Fibroblast of the aortic adventitia (primary cell): ENCODE measurements at regions not wholly inside any gene's neighbourhood (a gene's known extent, or its start where the extent isn't known, plus 50 kb on each side); places are given as distances from the start of the nearest gene placed in this dataset.
"Not testable (repeated sequence)": the region's sequence is repeated elsewhere in the genome, so short reads cannot be mapped to it uniquely, and the experiment has no call there.

Source experiments
- DNase-seq: peaks from one replicate; pipeline ENCODE4 v3.0.0-alpha.2; 2010; ENCODE audit warnings: low read depth
- H3K4me3 ChIP-seq: 2 replicates; pipeline ENCODE4 v1.5.1; 2011; ENCODE audit warnings: low read depth, mild to moderate bottlenecking, control low read depth, low read length, moderate library complexity
- CTCF ChIP-seq: IDR thresholded peaks from 2 replicates; pipeline ENCODE4 v1.5.1; 2011; ENCODE audit warnings: mild to moderate bottlenecking, low read length, control low read depth, inconsistent platforms; ENCODE audit not compliant: insufficient read depth

- no peak for TF ChIP-seq CTCF
- H3K4me3 ChIP-seq = no peak overlapping the region
- DNase-seq = no peak
These were observed 201.3 kb downstream of the AKAP7 start for GRCh38 chr6:131336596-131336995.

- not testable (repeated sequence) for DNase-seq, H3K4me3 ChIP-seq
These were observed 211.6 kb downstream of the AKAP7 start for GRCh38 chr6:131346896-131347295.

- TF ChIP-seq CTCF = no peak
- DNase-seq = no peak
- H3K4me3 ChIP-seq = no peak overlapping the region
These were observed 213.3 kb downstream of the AKAP7 start for GRCh38 chr6:131348572-131348971.

- no peak for DNase-seq
- H3K4me3 ChIP-seq = no peak overlapping the region
- no peak for TF ChIP-seq CTCF
These were observed 213.9 kb downstream of the AKAP7 start for GRCh38 chr6:131349199-131349598.

- no peak for TF ChIP-seq CTCF
- H3K4me3 ChIP-seq = no peak overlapping the region
- DNase-seq = no peak
These were observed 217.8 kb downstream of the AKAP7 start for GRCh38 chr6:131353106-131353505.

GRCh38 chr6:131353876-131354275 lies 218.6 kb downstream of the AKAP7 start:
- DNase-seq = no peak
- TF ChIP-seq CTCF = no peak

GRCh38 chr6:131354356-131354755 lies 218.7 kb upstream of the ARG1 start:
- DNase-seq = no peak
- no peak for TF ChIP-seq CTCF
- no peak overlapping the region for H3K4me3 ChIP-seq

More at GRCh38 chr6:131353876-131354275, 218.6 kb downstream of the AKAP7 start:
- no peak overlapping the region for H3K4me3 ChIP-seq

- no peak overlapping the region for H3K4me3 ChIP-seq
- DNase-seq = no peak
- TF ChIP-seq CTCF = no peak
These were observed 216.9 kb upstream of the ARG1 start for GRCh38 chr6:131356161-131356560.
